Hematopoietic multipotent progenitor cell treated with erythropoietin and hydrocortisone succinate and interleukin-3 and kit ligand, for 8 days (in vitro differentiated cells): ENCODE measurements at regions not wholly inside any gene's neighbourhood (a gene's known extent, or its start where the extent isn't known, plus 50 kb on each side); places are given as distances from the start of the nearest gene placed in this dataset.
A peak's percentile ranks its signal among the peaks of the same experiment; 100 is the strongest.

ENCODE experiments used
- DNase-seq: peaks from one replicate; pipeline ENCODE4 v3.0.0-alpha.2; 2015

- no peak for DNase-seq
Measured at GRCh38 chr5:54765165-54766028, 220.0 kb downstream of the ESM1 start.

- DNase-seq = no peak
Measured at GRCh38 chr5:54764102-54765090, 221.0 kb downstream of the ESM1 start.

- no peak for DNase-seq
Measured at GRCh38 chr5:54761213-54761701, 224.1 kb downstream of the ESM1 start.

GRCh38 chr5:54760182-54760935 is 225.0 kb downstream of the ESM1 start:
- DNase-seq = no peak

GRCh38 chr5:54758038-54758437 is 227.4 kb downstream of the ESM1 start:
- no peak for DNase-seq

GRCh38 chr5:54757541-54757940 is 227.9 kb downstream of the ESM1 start:
- no peak for DNase-seq

- no peak for DNase-seq
Measured at GRCh38 chr5:54756796-54757402, 228.5 kb downstream of the ESM1 start.

GRCh38 chr5:54756301-54756700 is 229.1 kb downstream of the ESM1 start:
- DNase-seq = no peak

GRCh38 chr5:54754878-54755277 is 230.5 kb downstream of the ESM1 start:
- no peak for DNase-seq

GRCh38 chr5:54754420-54754819 is 231.0 kb downstream of the ESM1 start:
- no peak for DNase-seq

- DNase-seq = no peak
Measured at GRCh38 chr5:54753753-54754152, 231.6 kb downstream of the ESM1 start.

- DNase-seq = no peak
Measured at GRCh38 chr5:54753034-54753433, 232.4 kb downstream of the ESM1 start.

- DNase-seq = no peak
Measured at GRCh38 chr5:54748527-54748926, 231.0 kb downstream of the SNX18 start.

GRCh38 chr5:54746777-54747398 is 229.3 kb downstream of the SNX18 start:
- no peak for DNase-seq

GRCh38 chr5:54746346-54746745 is 228.8 kb downstream of the SNX18 start:
- no peak for DNase-seq

- no peak for DNase-seq
Measured at GRCh38 chr5:54745599-54745998, 228.0 kb downstream of the SNX18 start.

GRCh38 chr5:54743997-54744788 is 226.6 kb downstream of the SNX18 start:
- DNase-seq = peak; percentile 85

- no peak for DNase-seq
Measured at GRCh38 chr5:54743581-54743980, 226.0 kb downstream of the SNX18 start.

- DNase-seq = peak; percentile 58
Measured at GRCh38 chr5:54742417-54742891, 224.9 kb downstream of the SNX18 start.

GRCh38 chr5:54741711-54742110 is 224.2 kb downstream of the SNX18 start:
- DNase-seq = no peak

- DNase-seq = no peak
Measured at GRCh38 chr5:54740141-54740540, 222.6 kb downstream of the SNX18 start.
